ENCODE measurements at regions not wholly inside any gene's neighbourhood (a gene's known extent, or its start where the extent isn't known, plus 50 kb on each side); places are given as distances from the start of the nearest gene placed in this dataset.

DNA sequence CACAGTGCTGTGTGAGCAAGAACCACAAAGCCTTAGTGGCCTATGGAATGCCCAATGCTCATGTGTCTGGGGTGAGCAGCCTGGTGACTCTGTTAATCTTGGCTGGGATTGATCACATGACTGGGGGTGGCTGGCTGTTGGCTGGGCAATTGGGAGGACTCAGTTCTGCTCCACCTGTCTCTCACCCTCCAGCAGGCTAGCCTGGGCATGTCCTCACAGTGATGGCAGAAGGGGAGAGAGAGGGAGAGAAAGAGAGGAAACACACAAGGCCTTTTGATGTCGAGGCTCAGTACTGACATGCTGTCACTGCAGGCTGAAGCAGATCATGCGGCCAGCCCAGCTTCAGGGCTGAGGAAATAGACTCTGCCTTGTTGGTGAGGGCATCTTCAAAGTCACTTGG lies 136.8 kb downstream of the TBX5 start:
- H3K27me3 ChIP-seq: peaks cover 0 to 16% of the 10 kb centered on the region in 2 donors
- no peak for DNase-seq
- H3K9me3 ChIP-seq: no peaks in the 10 kb centered on the region
- H3K4me1 ChIP-seq: no peaks in the 10 kb centered on the region
- H3K4me3 ChIP-seq: no peak overlapping the region
- intact Hi-C loops (cut with DNase I; ENCODE audit: low total_unique reads): no loop called here
- no peak for TF ChIP-seq CTCF (IDR thresholded peaks at IDR 0.05)
- H3K27ac ChIP-seq: no peak overlapping the region
- no peaks in the 10 kb centered on the region for H3K36me3 ChIP-seq

- no peaks in the 10 kb centered on the region for H3K9me3 ChIP-seq
- no peak for TF ChIP-seq CTCF (IDR thresholded peaks at IDR 0.05)
- no peak for DNase-seq
- intact Hi-C loops (cut with DNase I; ENCODE audit: low total_unique reads): no loop called here
- no peak overlapping the region for H3K4me3 ChIP-seq
- H3K27me3 ChIP-seq: peaks cover 0 to 16% of the 10 kb centered on the region in 2 donors
- H3K36me3 ChIP-seq: no peaks in the 10 kb centered on the region
- H3K4me1 ChIP-seq: no peaks in the 10 kb centered on the region
- H3K27ac ChIP-seq: no peak overlapping the region
These were observed 139.4 kb downstream of the TBX5 start for GRCh38 chr12:114266536-114266935.

GRCh38 chr12:114265036-114265435 lies 140.9 kb downstream of the TBX5 start:
- DNase-seq: no peak
- no peak overlapping the region for H3K27ac ChIP-seq
- H3K9me3 ChIP-seq: no peaks in the 10 kb centered on the region
- TF ChIP-seq CTCF (IDR thresholded peaks at IDR 0.05): no peak
- H3K36me3 ChIP-seq: no peaks in the 10 kb centered on the region
- no peak overlapping the region for H3K4me3 ChIP-seq
- intact Hi-C loops (cut with DNase I; ENCODE audit: low total_unique reads): no loop called here
- no peaks in the 10 kb centered on the region for H3K4me1 ChIP-seq
- peaks cover 0 to 12% of the 10 kb centered on the region in 2 donors for H3K27me3 ChIP-seq

DNA sequence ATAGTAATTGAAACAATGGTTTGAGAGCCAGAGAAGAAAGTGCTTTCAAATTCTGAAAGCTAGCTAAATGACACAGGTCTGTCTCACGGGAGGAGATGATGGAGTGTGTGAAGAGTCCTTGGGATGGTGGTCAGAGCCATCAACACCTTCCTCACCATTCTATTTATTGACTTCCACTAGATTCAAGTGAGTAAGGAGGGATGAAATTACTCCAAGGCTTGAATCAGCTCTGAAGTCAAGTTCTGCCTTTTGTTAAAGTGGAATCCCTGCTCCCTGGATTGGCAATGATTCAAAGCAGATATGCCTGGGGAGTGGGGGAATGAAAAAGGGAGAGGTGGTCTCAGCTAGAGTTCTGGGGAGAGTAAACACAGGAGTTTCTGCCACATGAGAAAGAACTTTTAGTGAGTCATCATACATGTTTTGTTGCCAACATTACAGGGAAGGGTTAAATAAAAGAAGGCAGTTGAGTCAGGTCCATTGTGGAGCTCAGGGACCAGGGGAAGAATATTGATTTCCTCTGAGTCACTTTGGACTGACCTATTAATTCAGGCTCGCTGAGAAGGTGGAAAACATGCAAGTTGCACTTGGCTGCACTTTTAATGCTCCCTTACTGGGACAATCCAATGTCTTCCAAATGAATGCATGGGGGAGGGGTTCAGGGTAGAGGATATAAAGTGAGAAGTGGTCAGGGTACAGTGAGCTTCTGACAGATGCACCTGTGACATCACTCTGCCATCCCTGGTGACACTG lies 142.7 kb downstream of the TBX5 start:
- Histone ChIP-seq H3K27me3 (peaks cover 0 to 4% of the 10 kb centered on the region in 2 donors), H3K36me3 (no peaks in the 10 kb centered on the region), H3K4me1 (no peaks in the 10 kb centered on the region), H3K27ac (no peak overlapping the region), H3K9me3 (no peaks in the 10 kb centered on the region), H3K4me3 (no peak overlapping the region)
- no peak for TF ChIP-seq CTCF (IDR thresholded peaks at IDR 0.05)
- no peak for DNase-seq
- intact Hi-C loops (cut with DNase I; ENCODE audit: low total_unique reads): no loop called here

DNA sequence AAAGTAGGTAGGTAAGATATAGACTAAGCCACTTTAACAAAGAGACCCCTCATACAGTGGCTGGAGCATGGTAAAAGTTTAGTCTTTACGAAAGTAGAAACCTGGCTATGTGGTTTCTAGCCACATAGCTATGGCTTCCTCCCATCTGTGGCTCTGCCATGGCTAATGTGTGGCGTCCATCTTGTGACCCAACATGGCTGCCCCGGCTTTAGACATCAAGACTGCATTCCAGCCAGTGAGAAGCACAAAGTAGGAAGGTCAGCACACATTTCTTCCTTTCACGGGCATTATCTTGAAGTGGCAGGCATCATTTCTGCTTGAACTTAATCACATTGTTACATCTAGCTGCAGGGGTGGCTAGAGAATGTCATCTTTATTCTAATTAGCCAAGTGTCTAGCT lies 148.3 kb downstream of the TBX5 start:
- no peak for TF ChIP-seq CTCF (IDR thresholded peaks at IDR 0.05)

More for the DNA sequence above, 148.3 kb downstream of the TBX5 start:
- DNase-seq: no peak
- H3K4me1 ChIP-seq: no peaks in the 10 kb centered on the region
- intact Hi-C loops (cut with DNase I; ENCODE audit: low total_unique reads): no loop called here
- no peaks in the 10 kb centered on the region for H3K27me3 ChIP-seq
- no peak overlapping the region for H3K27ac ChIP-seq
- H3K9me3 ChIP-seq: no peaks in the 10 kb centered on the region
- H3K36me3 ChIP-seq: no peaks in the 10 kb centered on the region
- H3K4me3 ChIP-seq: no peak overlapping the region

Data from tibial artery (tissue), 4 donors.